GM12873 (cell line): ENCODE measurements at regions not wholly inside any gene's neighbourhood (a gene's known extent, or its start where the extent isn't known, plus 50 kb on each side); places are given as distances from the start of the nearest gene placed in this dataset.

Source experiments
- TF ChIP-seq, protein P1 (sequence below): IDR thresholded peaks from 2 replicates; pipeline ENCODE4 v1.5.1; 2012; ENCODE audit warnings: low read depth, mild to moderate bottlenecking, moderate library complexity, low read length, control low read depth; ENCODE audit not compliant: insufficient read depth; ENCODE audit errors: missing control alignments

DNA sequence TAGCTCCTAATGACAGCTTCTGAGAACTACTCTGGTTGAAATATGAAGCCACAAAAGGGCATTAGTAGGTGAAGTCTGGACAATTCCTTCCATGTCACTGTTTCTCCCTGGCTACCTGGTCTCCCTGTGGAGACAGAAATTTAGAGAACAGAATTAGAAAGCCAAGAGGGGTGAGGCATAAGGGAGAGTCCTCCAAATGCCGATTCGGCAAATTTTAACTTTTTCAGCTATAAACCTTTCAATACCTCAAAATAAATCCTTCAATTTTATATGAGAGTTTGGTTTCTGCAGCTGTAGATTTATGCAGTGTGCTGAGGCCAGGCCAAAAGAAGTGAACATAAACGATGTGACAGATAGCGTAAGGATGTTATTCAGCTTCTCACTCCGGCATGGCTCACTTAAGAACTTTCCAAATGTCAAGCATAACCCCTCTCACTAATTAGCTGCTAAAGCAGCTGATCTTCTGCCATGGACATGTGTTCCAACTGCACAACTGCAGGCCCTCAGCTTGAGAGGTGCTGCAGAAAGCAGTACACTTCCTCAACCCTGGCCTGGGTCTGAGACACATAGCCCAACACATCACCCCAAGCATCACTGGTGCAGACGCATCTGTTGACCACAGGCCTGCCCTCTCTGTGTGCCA, 247.9 kb upstream of the SOX9 start:
- TF ChIP-seq, protein P1, sequence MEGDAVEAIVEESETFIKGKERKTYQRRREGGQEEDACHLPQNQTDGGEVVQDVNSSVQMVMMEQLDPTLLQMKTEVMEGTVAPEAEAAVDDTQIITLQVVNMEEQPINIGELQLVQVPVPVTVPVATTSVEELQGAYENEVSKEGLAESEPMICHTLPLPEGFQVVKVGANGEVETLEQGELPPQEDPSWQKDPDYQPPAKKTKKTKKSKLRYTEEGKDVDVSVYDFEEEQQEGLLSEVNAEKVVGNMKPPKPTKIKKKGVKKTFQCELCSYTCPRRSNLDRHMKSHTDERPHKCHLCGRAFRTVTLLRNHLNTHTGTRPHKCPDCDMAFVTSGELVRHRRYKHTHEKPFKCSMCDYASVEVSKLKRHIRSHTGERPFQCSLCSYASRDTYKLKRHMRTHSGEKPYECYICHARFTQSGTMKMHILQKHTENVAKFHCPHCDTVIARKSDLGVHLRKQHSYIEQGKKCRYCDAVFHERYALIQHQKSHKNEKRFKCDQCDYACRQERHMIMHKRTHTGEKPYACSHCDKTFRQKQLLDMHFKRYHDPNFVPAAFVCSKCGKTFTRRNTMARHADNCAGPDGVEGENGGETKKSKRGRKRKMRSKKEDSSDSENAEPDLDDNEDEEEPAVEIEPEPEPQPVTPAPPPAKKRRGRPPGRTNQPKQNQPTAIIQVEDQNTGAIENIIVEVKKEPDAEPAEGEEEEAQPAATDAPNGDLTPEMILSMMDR = no peak

DNA sequence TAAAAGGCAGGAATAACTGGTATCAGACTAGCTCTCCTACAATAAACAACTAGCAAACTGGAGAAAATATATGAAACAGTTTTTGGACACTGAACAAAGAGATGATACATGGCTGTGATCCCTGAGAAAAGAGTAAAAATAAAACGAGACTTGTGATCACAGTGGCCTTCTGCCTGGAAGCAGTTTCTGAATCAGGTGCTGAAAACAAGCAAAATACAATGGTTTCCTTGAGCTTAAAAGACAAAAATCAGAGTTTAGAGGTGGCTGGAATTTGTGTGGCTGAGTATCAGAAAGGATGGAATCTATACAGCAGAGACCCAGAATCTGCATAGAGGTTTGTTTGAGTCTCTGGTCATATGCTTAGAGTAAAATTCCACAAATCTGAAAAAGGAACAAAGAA, 242.5 kb upstream of the SOX9 start:
- TF ChIP-seq, protein P1 = no peak

DNA sequence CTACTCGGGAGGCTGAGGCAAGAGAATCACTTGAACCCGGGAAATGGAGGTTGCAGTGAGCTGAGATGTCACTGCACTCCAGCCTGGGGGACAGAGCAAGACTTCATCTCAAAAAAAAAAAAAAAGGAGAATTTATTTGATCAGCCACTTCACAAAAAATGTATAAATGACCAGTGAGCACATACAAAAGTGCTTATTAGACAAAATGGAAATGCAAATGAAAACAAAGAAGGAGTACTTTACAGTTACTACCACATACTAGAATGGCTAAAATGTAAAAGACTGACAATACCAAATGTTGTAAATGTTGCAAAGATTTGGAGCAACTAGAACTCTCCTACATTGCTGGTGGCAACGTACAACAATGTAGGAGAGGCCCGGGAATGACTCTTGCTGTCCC, 241.8 kb upstream of the SOX9 start:
- TF ChIP-seq, protein P1 = no peak

DNA sequence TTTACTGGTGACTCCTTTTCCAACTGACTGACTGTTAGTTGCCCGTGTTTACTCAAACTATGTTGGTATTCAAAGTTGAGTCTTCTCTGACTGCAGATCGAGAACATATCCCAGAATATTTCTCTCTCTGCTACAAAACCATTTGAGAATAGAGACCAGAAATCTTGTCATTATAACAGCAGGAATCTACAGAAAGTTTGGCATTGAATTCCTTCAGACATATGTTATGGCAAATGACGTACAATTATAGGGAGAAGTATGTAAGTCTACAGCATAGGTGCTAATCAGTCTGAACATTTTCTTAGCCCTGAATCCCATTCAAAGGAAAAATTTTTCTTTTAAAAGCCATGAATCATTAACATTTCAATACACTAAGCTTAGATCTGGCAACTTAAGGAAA, 239.8 kb upstream of the SOX9 start:
- TF ChIP-seq, protein P1 = no peak

DNA sequence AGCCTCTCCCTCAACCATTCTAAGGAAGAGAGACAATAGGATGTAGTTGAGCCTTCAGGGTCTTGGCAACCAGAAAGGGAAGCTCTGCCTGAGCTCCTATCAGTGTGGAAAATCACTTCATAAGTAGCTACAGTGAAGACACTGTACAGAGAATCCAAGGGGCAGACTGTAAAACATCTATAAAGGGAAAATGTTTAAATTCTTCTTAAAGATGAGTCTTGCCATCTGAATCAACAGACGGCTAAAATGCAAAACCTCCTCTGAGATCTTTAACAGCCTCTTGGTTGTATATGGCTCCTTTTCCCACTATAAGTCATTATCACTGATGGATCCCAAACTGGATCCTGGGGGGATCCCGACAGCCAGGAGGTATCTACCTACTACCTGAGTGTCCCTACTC, 239.2 kb upstream of the SOX9 start:
- TF ChIP-seq, protein P1 = no peak

DNA sequence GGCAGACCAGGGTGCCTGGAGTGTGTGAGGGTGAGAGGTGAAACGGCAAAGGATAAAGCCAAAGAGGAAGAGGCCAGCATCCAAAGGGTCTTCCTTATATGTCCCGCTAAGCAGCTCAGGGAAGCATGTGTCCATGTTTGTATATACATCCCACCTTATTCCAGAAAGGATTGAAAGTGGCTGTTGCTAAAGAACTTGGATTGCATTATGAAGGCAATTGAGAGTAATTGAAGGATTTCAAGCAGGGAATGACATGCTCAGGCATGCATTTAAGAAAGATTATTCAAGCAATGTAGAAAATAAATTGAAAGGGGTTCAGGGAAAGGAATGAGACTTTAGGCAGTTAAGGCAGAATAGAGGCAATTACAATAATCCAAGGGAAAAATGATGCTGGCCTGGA, 237.6 kb upstream of the SOX9 start:
- TF ChIP-seq, protein P1 = no peak

DNA sequence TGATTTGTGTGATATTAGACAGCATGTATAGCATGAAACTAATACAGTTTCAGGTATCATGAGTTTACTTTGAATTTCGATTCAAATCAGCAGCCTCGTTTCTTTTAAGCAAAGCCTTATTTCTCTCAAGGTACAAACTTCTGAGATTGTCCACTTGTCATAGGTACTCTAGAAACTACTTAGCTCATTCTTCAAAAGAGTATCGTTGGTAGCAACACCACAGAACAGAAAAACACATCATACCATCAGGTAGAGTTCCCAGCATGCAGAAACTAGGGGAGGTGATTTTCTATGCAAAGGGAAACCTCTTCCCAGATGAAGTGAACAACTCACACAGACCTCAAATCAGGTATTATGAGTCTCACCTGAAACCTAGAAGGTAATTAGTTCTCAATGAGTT, 237.0 kb upstream of the SOX9 start:
- TF ChIP-seq, protein P1 = no peak
